ENCODE measurements at regions not wholly inside any gene's neighbourhood (a gene's known extent, or its start where the extent isn't known, plus 50 kb on each side); places are given as distances from the start of the nearest gene placed in this dataset.

DNA sequence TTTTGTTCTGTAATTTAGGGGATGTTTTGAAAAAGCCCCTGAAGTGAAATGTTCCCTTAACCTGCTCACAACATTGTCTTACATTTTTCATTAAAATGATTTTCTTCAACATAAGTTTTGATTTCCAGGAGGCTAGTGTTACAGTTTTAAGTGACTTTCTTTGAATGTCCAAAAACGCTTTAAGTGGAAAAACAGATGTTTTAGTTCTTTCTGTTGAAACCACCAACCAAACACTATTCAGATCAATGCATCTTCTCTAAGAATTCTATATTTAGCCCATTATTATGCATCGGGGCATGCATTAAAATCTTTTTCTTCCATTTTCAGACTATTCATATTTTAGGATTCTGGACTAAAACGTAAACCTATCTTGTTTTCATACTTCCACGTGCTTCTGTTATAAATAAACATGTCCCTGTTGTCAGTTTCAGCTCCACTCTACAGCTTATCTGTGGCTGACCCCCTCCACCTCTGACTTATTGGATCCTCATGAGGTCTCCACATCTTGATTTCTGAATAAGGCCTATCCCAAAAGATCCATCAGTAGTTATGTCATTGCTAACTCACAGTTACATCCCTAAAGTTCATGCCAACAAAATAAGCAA, 882.3 kb upstream of the SEMA6A start:
- no peak for TF ChIP-seq NR3C1 (IDR thresholded peaks at IDR 0.05)
- no peak for TF ChIP-seq HDAC2 (IDR thresholded peaks at IDR 0.05)
- TF ChIP-seq, protein P1, sequence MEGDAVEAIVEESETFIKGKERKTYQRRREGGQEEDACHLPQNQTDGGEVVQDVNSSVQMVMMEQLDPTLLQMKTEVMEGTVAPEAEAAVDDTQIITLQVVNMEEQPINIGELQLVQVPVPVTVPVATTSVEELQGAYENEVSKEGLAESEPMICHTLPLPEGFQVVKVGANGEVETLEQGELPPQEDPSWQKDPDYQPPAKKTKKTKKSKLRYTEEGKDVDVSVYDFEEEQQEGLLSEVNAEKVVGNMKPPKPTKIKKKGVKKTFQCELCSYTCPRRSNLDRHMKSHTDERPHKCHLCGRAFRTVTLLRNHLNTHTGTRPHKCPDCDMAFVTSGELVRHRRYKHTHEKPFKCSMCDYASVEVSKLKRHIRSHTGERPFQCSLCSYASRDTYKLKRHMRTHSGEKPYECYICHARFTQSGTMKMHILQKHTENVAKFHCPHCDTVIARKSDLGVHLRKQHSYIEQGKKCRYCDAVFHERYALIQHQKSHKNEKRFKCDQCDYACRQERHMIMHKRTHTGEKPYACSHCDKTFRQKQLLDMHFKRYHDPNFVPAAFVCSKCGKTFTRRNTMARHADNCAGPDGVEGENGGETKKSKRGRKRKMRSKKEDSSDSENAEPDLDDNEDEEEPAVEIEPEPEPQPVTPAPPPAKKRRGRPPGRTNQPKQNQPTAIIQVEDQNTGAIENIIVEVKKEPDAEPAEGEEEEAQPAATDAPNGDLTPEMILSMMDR (IDR thresholded peaks at IDR 0.05), result no peak
- no peak for TF ChIP-seq POLR2A (IDR thresholded peaks at IDR 0.05; ENCODE audit: low read length)
- TF ChIP-seq, protein P2, sequence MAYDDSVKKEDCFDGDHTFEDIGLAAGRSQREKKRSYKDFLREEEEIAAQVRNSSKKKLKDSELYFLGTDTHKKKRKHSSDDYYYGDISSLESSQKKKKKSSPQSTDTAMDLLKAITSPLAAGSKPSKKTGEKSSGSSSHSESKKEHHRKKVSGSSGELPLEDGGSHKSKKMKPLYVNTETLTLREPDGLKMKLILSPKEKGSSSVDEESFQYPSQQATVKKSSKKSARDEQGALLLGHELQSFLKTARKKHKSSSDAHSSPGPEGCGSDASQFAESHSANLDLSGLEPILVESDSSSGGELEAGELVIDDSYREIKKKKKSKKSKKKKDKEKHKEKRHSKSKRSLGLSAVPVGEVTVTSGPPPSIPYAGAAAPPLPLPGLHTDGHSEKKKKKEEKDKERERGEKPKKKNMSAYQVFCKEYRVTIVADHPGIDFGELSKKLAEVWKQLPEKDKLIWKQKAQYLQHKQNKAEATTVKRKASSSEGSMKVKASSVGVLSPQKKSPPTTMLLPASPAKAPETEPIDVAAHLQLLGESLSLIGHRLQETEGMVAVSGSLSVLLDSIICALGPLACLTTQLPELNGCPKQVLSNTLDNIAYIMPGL (CRISPR knock-in tag; IDR thresholded peaks at IDR 0.05; ENCODE audit: borderline replicate concordance), result no peak
- TF ChIP-seq EP300 (IDR thresholded peaks at IDR 0.05), result no peak
- TF ChIP-seq, protein P3, sequence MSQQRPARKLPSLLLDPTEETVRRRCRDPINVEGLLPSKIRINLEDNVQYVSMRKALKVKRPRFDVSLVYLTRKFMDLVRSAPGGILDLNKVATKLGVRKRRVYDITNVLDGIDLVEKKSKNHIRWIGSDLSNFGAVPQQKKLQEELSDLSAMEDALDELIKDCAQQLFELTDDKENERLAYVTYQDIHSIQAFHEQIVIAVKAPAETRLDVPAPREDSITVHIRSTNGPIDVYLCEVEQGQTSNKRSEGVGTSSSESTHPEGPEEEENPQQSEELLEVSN (IDR thresholded peaks at IDR 0.05; ENCODE audit: borderline replicate concordance, low read depth), result no peak
- TF ChIP-seq, protein P4, sequence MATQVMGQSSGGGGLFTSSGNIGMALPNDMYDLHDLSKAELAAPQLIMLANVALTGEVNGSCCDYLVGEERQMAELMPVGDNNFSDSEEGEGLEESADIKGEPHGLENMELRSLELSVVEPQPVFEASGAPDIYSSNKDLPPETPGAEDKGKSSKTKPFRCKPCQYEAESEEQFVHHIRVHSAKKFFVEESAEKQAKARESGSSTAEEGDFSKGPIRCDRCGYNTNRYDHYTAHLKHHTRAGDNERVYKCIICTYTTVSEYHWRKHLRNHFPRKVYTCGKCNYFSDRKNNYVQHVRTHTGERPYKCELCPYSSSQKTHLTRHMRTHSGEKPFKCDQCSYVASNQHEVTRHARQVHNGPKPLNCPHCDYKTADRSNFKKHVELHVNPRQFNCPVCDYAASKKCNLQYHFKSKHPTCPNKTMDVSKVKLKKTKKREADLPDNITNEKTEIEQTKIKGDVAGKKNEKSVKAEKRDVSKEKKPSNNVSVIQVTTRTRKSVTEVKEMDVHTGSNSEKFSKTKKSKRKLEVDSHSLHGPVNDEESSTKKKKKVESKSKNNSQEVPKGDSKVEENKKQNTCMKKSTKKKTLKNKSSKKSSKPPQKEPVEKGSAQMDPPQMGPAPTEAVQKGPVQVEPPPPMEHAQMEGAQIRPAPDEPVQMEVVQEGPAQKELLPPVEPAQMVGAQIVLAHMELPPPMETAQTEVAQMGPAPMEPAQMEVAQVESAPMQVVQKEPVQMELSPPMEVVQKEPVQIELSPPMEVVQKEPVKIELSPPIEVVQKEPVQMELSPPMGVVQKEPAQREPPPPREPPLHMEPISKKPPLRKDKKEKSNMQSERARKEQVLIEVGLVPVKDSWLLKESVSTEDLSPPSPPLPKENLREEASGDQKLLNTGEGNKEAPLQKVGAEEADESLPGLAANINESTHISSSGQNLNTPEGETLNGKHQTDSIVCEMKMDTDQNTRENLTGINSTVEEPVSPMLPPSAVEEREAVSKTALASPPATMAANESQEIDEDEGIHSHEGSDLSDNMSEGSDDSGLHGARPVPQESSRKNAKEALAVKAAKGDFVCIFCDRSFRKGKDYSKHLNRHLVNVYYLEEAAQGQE (IDR thresholded peaks at IDR 0.05), result no peak
- no peak for TF ChIP-seq HOXA7 (CRISPR knock-in tag; IDR thresholded peaks at IDR 0.05)
- no peak for TF ChIP-seq BHLHE40 (IDR thresholded peaks at IDR 0.05; ENCODE audit: low read depth, low read length)
- no peak for TF ChIP-seq POLR2AphosphoS2 (conservative IDR thresholded peaks at IDR 0.05; ENCODE audit: low read length)
- TF ChIP-seq RAD21 (conservative IDR thresholded peaks at IDR 0.05 in 1 of 2, IDR thresholded peaks at IDR 0.05 in 1 of 2), result no peak
- no peak for TF ChIP-seq ZFP36 (IDR thresholded peaks at IDR 0.05; ENCODE audit: borderline replicate concordance, partially characterized antibody)
